Stimulated activated CD4-positive, alpha-beta T cell treated with anti-CD3 and anti-CD28 coated beads, Interleukin-12 subunit alpha, Interleukin-12 subunit beta, amount 100 ng/mL, for 4 hours (primary cell): ENCODE measurements at regions not wholly inside any gene's neighbourhood (a gene's known extent, or its start where the extent isn't known, plus 50 kb on each side); places are given as distances from the start of the nearest gene placed in this dataset.
"Not testable (repeated sequence)": the region's sequence is repeated elsewhere in the genome, so short reads cannot be mapped to it uniquely, and the experiment has no call there.

Experiments used
- DNase-seq: peaks from one replicate; pipeline ENCODE4 v3.0.0-alpha.2; 2020

GRCh38 chr18:1047406-1047805 lies 142.7 kb downstream of the ADCYAP1 start:
- no peak for DNase-seq

GRCh38 chr18:1048032-1048431 lies 143.4 kb downstream of the ADCYAP1 start:
- DNase-seq: no peak

- no peak for DNase-seq
These were observed 144.5 kb downstream of the ADCYAP1 start for GRCh38 chr18:1049173-1049572.

- DNase-seq: no peak
These were observed 145.5 kb downstream of the ADCYAP1 start for GRCh38 chr18:1050012-1050657.

GRCh38 chr18:1052301-1052700 lies 147.6 kb downstream of the ADCYAP1 start:
- DNase-seq: no peak

- DNase-seq: no peak
These were observed 149.0 kb downstream of the ADCYAP1 start for GRCh38 chr18:1053331-1054315.

GRCh38 chr18:1056404-1056803 lies 151.7 kb downstream of the ADCYAP1 start:
- no peak for DNase-seq

- no peak for DNase-seq
These were observed 152.7 kb downstream of the ADCYAP1 start for GRCh38 chr18:1057367-1057766.

- DNase-seq: no peak
These were observed 157.9 kb downstream of the ADCYAP1 start for GRCh38 chr18:1062588-1062987.

- no peak for DNase-seq
These were observed 170.7 kb downstream of the ADCYAP1 start for GRCh38 chr18:1075322-1075721.

GRCh38 chr18:1075876-1076275 lies 171.2 kb downstream of the ADCYAP1 start:
- no peak for DNase-seq

- DNase-seq: no peak
These were observed 173.6 kb downstream of the ADCYAP1 start for GRCh38 chr18:1078301-1078700.

- DNase-seq: not testable (repeated sequence)
These were observed 179.0 kb downstream of the ADCYAP1 start for GRCh38 chr18:1083675-1084074.

GRCh38 chr18:1090758-1091157 lies 186.1 kb downstream of the ADCYAP1 start:
- DNase-seq: no peak

GRCh38 chr18:1092228-1092627 lies 187.6 kb downstream of the ADCYAP1 start:
- no peak for DNase-seq

GRCh38 chr18:1094409-1094808 lies 189.7 kb downstream of the ADCYAP1 start:
- DNase-seq: no peak

GRCh38 chr18:1097991-1098735 lies 193.5 kb downstream of the ADCYAP1 start:
- DNase-seq: not testable (repeated sequence)

GRCh38 chr18:1102848-1103247 lies 198.2 kb downstream of the ADCYAP1 start:
- DNase-seq: no peak

GRCh38 chr18:1103537-1103936 lies 198.9 kb downstream of the ADCYAP1 start:
- no peak for DNase-seq

GRCh38 chr18:1104181-1104881 lies 199.7 kb downstream of the ADCYAP1 start:
- DNase-seq: no peak

- DNase-seq: no peak
These were observed 219.8 kb downstream of the ADCYAP1 start for GRCh38 chr18:1124495-1124894.

GRCh38 chr18:1133541-1133940 lies 228.9 kb downstream of the ADCYAP1 start:
- DNase-seq: no peak

- no peak for DNase-seq
These were observed 243.1 kb downstream of the ADCYAP1 start for GRCh38 chr18:1147730-1148129.
